Body of pancreas (tissue), 4 donors: ENCODE measurements at regions not wholly inside any gene's neighbourhood (a gene's known extent, or its start where the extent isn't known, plus 50 kb on each side); places are given as distances from the start of the nearest gene placed in this dataset.

Experiments used
- ATAC-seq: fragments of 150-250 bp; one replicate; pipeline ENCODE4 v1.9.1; 2016
- DNase-seq, 4 donors: peaks; one replicate each; pipeline ENCODE4 v3.0.0-alpha.2; 2019
- H3K27ac ChIP-seq, 4 donors: fragments of 200-600 bp; sonication (generic); 1 replicate in 3 of 4; 2 replicates in 1 of 4; pipeline versions ENCODE4 v1.5.1 to v1.6.1; 2016 to 2019; ENCODE audit warnings: mild to moderate bottlenecking in 1 of 4, mixed read lengths in 1 of 4, moderate library complexity in 1 of 4
- H3K27me3 ChIP-seq, 2 donors: fragments of 200-600 bp; sonication (generic); one replicate each; pipeline ENCODE4 v1.6.0; 2016; ENCODE audit warnings: mild to moderate bottlenecking in 1 of 2
- H3K36me3 ChIP-seq, 2 donors: fragments of 200-600 bp; sonication (generic); replicated peaks in 1 of 2; 2 replicates each; pipeline ENCODE4 v1.5.1; 2016; ENCODE audit warnings: low read depth in 2 of 2; ENCODE audit not compliant: insufficient read depth in 1 of 2
- H3K4me1 ChIP-seq: fragments of 200-600 bp; sonication (generic); one replicate; pipeline ENCODE4 v1.6.0; 2016
- H3K4me3 ChIP-seq, 2 donors: fragments of 200-600 bp; sonication (generic); 1 replicate in 1 of 2; 2 replicates in 1 of 2; pipeline ENCODE4 v1.5.1; 2016 to 2019
- H3K9me3 ChIP-seq, 3 donors: fragments of 200-600 bp; sonication (generic); 1 replicate in 2 of 3; 2 replicates in 1 of 3; pipeline ENCODE4 v1.5.1; 2016
- POLR2A ChIP-seq, 3 donors: fragments of 450-650 bp; IDR thresholded peaks; one replicate each; pipeline ENCODE4 v1.6.1; 2016; ENCODE audit warnings: antibody characterized with exemption in 3 of 3, mild to moderate bottlenecking in 2 of 3
- WGBS, 2 donors: methylation state at CpG; one replicate each; pipeline ENCODE4 v1.1.5; 2017; 5-methylcytosine and 5-hydroxymethylcytosine counted together
- intact Hi-C: fragments of 100-400 bp; cut with DNase I; formaldehyde crosslinking; loops from one replicate; pipeline ENCODE4 v1.15.1; 2023
- TF ChIP-seq, protein P1 (sequence below), 7 experiments: fragments of 450-650 bp in 4 of 7; fragments of 200-600 bp in 3 of 7; sonication (generic) in 3 of 7; IDR thresholded peaks; one replicate each; pipeline ENCODE4 v1.5.1; 2016 to 2019; ENCODE audit warnings: antibody characterized with exemption in 7 of 7

DNA sequence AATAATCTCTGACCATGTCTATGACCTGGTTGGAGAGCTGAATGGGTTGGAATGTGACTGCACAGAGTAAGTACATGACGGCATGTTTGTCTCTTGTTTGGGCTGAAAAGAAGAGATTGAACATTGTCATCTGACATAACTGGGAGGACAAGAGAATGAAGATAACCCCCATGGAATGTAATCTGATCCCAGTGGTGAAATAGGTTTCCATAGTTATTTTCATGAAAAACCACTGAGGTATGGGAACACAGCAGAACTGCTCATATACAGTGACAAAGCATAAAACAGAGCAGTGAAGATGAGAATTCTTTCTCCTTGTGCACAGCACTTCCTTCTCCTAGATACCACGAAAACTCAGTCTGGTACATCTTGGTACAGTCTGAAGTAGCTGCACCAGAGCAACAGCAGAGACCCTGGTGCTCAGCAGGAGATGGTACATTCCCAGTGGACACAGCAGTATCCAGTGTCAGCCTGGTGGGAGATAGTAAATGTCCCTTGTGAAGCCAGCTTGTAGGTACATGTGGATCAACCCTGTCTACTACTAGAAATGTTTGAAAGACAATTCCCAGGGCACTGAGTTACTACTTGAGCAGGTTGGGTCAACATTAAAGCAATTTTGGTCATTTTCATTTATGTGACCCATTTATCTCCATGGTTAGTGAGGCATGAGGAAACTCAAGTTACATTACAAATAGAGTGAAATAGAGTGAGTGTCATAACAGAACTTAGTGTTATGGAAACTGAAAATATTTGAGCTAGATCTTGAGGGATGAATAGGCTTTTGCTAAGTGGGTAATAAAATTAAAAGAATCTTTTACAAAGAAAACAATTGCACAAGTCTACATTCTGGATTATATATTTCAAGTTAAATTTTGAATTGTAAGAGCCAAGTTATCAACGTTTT lies 178.3 kb downstream of the SUCNR1 start:
- H3K9me3 ChIP-seq: no peaks in the 10 kb centered on the region
- H3K36me3 ChIP-seq: no peaks in the 10 kb centered on the region
- intact Hi-C loops: no loop called here
- 65 to 67% methylated on average over 3 of the region's 3 CpGs for WGBS, 2 donors
- no peak for DNase-seq
- H3K4me1 ChIP-seq: no peaks in the 10 kb centered on the region
- ATAC-seq: no peak
- H3K4me3 ChIP-seq: no peak overlapping the region
- TF ChIP-seq, protein P1, sequence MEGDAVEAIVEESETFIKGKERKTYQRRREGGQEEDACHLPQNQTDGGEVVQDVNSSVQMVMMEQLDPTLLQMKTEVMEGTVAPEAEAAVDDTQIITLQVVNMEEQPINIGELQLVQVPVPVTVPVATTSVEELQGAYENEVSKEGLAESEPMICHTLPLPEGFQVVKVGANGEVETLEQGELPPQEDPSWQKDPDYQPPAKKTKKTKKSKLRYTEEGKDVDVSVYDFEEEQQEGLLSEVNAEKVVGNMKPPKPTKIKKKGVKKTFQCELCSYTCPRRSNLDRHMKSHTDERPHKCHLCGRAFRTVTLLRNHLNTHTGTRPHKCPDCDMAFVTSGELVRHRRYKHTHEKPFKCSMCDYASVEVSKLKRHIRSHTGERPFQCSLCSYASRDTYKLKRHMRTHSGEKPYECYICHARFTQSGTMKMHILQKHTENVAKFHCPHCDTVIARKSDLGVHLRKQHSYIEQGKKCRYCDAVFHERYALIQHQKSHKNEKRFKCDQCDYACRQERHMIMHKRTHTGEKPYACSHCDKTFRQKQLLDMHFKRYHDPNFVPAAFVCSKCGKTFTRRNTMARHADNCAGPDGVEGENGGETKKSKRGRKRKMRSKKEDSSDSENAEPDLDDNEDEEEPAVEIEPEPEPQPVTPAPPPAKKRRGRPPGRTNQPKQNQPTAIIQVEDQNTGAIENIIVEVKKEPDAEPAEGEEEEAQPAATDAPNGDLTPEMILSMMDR (IDR thresholded peaks at IDR 0.05): no peak
- no peak for TF ChIP-seq POLR2A (IDR thresholded peaks at IDR 0.05)
- no peaks in the 10 kb centered on the region for H3K27me3 ChIP-seq
- no peak overlapping the region for H3K27ac ChIP-seq

DNA sequence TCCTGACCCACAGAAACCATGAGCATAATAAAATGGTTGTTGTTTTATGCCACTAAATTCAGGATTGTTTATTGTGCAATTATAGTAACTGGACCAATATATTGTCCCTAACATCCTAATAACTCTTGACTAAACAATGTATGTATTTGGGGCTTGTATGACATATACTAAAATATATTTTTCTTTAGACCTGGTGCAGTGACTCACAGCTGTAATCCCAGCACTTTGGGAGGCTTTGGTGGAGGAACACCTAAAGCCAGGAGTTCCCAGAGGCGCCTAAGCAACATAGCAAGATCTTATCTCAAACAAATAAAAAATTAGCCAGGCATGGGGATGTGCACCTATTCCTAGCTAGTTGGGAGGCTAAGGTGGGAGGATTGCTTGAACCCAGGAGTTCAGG lies 180.4 kb downstream of the SUCNR1 start:
- TF ChIP-seq POLR2A (IDR thresholded peaks at IDR 0.05): no peak
- WGBS, 2 donors: 83 to 88% methylated on average over 1 of the region's 1 CpG
- ATAC-seq (no peak), DNase-seq (no peak)
- Histone ChIP-seq H3K4me3 (no peak overlapping the region), H3K9me3 (no peaks in the 10 kb centered on the region), H3K4me1 (no peaks in the 10 kb centered on the region), H3K36me3 (no peaks in the 10 kb centered on the region), H3K27me3 (no peaks in the 10 kb centered on the region), H3K27ac (no peak overlapping the region)
- intact Hi-C loops: no loop called here

DNA sequence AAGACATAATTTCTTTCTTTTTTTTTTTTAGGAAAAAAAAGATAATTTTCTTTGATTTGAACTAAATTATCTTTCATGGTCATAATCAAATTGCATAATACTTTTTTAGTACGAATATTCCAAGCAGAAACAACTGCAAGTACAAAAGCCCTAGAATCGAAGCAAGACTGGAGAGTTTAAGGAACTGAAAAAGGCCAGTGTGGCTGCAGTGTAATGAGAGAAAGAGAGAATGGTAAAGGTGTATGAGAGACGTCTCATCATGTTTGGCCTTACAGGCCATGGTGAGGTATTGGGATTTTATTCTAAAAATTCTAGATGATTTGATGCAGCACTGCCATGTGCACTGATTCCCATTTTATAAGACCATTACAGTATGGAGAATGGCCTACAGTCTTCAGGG lies 180.9 kb downstream of the SUCNR1 start:
- H3K4me3 ChIP-seq: no peak overlapping the region
- no peak for ATAC-seq
- H3K36me3 ChIP-seq: no peaks in the 10 kb centered on the region
- H3K27me3 ChIP-seq: no peaks in the 10 kb centered on the region
- no peaks in the 10 kb centered on the region for H3K4me1 ChIP-seq
- H3K27ac ChIP-seq: no peak overlapping the region
- intact Hi-C loops: no loop called here
- DNase-seq: no peak
- H3K9me3 ChIP-seq: no peaks in the 10 kb centered on the region
- 74 to 77% methylated on average over 3 of the region's 3 CpGs for WGBS, 2 donors
- TF ChIP-seq, protein P1 (IDR thresholded peaks at IDR 0.05): no peak
- TF ChIP-seq POLR2A (IDR thresholded peaks at IDR 0.05): no peak

DNA sequence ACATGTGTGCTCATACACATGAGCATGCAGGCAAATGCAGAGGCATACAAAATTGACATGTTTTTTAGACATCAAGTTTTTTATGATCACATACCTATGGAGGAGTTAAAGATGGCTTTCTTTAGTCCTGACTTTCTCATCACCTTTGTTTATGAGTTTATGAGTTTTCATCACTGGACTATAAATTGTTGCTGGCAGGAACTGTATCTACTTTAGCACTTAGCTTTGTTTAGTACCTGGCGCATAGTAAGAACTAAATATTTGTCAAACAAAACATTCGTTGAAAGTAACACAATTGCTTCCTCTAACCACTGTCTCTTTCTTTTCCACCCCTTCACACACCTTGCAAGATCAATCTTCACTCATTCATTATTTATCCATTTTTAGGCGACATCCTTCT lies 182.6 kb downstream of the SUCNR1 start:
- intact Hi-C loops: no loop called here
- 61 to 64% methylated on average over 3 of the region's 3 CpGs for WGBS, 2 donors
- ATAC-seq: no peak
- H3K4me1 ChIP-seq: no peaks in the 10 kb centered on the region
- H3K36me3 ChIP-seq: no peaks in the 10 kb centered on the region
- no peak overlapping the region for H3K27ac ChIP-seq
- H3K4me3 ChIP-seq: no peak overlapping the region
- no peak for DNase-seq
- H3K9me3 ChIP-seq: no peaks in the 10 kb centered on the region
- no peaks in the 10 kb centered on the region for H3K27me3 ChIP-seq
- TF ChIP-seq, protein P1 (IDR thresholded peaks at IDR 0.05): no peak
- no peak for TF ChIP-seq POLR2A (IDR thresholded peaks at IDR 0.05)

DNA sequence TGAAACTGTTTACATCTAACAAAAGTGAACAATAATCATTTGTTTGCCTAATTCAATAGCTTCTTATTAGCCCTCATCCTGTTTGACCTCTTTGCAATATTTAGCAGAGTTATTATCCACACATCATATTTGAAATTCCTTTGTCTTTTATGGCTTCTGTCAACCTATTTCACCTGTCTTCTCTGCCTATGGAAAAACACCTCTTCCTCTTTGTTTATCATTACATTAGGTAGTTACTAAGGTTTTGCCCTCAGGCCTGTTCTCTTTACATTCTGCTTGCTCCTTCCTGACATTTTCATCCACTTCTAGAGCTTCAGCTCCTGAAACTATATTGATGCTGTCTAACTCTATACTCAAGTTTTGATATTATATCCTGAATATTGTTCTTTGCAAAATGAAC lies 183.0 kb downstream of the SUCNR1 start:
- Histone ChIP-seq H3K4me3 (no peak overlapping the region), H3K4me1 (no peaks in the 10 kb centered on the region), H3K27me3 (no peaks in the 10 kb centered on the region), H3K36me3 (no peaks in the 10 kb centered on the region), H3K9me3 (no peaks in the 10 kb centered on the region), H3K27ac (no peak overlapping the region)
- no peak for ATAC-seq
- no peak for DNase-seq
- intact Hi-C loops: no loop called here
- TF ChIP-seq POLR2A (IDR thresholded peaks at IDR 0.05): no peak
- TF ChIP-seq, protein P1 (IDR thresholded peaks at IDR 0.05): no peak
